NCI-H345 treated with DMSO at 0.1 percent for 48 hours (cell line): ENCODE measurements at regions not wholly inside any gene's neighbourhood (a gene's known extent, or its start where the extent isn't known, plus 50 kb on each side); places are given as distances from the start of the nearest gene placed in this dataset.
"Not testable (repeated sequence)": the region's sequence is repeated elsewhere in the genome, so short reads cannot be mapped to it uniquely, and the experiment has no call there.

ENCODE experiments used
- DNase-seq: peaks from one replicate; lab custom pipeline; 2025; ENCODE audit not compliant: unreplicated experiment; lab: John Stamatoyannopoulos, UW

- no peak for DNase-seq
Measured at GRCh38 chr5:36389245-36389644, 87.5 kb upstream of the RANBP3L start.

- no peak for DNase-seq
Measured at GRCh38 chr5:36390640-36391039, 88.9 kb upstream of the RANBP3L start.

DNA sequence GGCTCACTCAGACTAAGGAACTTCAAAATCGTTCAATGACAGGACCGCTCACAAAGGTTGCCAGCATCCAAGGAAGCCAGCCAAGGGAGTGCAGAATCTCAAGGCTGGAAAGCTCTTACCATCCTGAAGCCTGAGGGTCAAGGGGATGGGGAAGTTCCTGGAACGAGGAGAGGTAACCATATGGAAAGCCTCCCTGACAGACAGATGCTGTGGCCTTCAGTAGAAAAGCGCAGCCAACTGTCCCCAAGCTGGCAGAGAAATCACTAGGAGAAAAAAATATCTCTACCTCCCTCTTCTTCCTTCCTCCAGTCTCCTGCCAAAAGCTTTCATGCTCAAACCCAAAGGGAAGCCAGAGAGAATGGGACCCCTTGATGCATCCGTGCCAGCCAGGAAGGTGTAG, 90.5 kb upstream of the RANBP3L start:
- no peak for DNase-seq

DNA sequence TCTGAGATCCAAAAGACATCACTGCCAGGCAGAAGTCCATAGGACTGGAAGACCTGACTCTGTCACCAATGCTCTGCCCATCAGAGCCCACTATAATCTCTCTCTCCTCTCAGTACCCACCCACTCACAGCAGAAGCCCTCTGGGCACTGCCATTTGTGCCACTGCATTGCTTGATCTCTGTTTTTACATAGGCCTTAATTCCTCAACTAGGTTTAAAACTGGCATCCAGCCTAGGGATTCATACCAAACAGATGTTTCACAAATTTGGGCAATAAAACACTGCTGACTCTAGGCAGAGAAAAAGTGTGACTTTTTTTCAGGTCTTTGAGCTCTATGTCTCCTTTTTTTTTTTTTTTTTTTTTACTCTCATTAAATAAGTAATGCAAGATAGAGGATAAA, 91.1 kb upstream of the RANBP3L start:
- no peak for DNase-seq

GRCh38 chr5:36393656-36394428, 92.1 kb upstream of the RANBP3L start:
- no peak for DNase-seq

- DNase-seq, result no peak
Measured at GRCh38 chr5:36395260-36395659, 93.6 kb upstream of the RANBP3L start.

GRCh38 chr5:36395947-36396346, 94.2 kb upstream of the RANBP3L start:
- not testable (repeated sequence) for DNase-seq

DNA sequence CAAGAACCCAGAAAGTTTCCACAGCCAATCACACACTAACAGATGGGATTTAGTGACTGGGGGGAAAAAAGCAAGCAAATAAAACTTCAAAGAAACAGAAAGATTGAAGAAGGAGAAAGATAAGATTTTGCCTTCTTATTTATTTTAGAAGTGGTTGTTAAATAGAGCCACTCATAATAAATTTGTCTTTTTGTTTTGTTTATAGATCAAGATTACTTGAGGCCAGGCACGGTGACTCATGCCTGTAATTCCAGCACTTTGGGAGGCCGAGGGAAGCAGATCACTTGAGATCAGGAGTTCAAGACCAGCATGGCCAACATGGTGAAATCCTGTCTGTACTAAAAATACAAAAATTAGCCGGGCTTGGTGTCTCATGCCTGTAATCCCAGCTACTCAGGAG, 94.9 kb upstream of the RANBP3L start:
- no peak for DNase-seq

DNA sequence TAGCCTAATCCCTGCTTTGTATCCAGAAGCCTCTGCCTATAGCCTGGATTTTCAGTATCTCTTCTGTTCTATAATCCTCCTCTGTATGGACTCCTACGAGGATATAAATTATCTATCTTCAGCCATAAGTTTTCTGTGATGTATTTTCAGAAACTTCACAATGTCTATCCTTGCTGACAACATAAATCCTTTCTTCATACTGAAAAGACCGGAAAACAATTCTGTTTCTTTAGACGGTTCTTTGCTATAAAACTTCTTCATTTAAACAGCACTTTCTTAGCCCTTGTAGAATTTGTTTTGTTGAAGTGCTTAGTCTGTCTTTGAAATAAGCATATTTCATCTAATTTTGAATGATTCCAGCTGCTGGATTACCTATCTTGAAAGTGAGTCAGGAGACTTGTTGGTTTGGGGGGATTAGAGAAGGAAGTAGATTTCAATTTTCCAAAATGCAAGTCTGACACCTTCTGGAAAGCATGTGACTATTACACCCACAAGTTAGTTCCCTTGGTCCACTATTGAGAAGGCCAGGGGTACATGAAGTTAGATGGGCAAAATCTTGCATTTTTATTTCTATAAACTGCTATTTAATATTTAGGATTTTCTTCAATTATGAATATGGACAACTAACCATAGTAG, 96.3 kb upstream of the RANBP3L start:
- no peak for DNase-seq

DNA sequence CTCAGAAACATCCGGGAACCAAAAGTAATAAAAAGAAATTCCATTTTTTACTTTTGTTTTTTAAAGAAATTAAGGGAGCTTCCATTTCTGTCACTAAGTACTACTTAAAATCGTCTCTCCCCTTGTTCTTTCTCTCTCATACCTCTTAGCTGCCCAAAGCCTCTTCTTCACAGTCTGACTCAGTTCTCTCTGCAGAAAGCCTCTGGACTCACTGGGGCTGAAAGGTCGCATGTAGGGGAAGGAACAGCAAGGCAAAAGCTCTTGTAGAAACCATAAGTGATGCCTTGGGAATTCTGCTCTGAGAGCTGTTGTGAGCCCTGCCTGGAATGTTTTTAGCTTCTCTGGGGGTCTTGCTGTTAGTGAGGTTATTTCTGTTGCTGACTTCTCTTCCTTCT, 100.8 kb upstream of the RANBP3L start:
- DNase-seq, result no peak

DNA sequence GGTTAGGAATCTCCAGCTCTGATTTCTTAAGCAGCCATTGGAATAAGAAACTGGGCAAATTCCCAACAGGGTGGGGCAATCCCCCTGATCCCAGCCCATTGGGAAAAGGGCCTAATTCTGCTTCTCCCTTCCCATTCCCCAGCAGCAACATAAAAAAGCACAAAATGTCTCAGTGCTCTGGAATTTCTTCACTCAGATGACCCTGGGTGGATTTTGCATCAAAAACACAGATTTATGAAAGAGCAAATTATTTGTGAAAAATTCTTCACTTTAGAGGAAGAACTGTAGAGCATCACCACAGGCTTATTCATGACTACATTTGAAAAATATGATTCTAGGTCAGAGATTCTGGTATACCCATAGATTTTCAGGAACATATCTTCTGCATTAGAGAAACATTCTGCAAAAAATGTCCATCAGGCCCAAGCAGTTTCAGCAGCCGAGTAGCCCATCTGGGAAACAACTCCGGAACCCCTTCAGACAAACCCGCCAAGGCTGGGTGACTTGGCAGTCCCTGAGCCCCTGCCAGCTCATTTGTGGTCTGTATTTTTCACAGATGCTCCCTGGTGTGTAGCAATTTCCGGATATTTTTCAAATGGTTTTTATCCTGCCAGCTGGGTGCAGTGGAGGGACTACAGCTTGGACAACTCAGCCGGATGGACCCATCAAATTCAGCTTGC, 102.1 kb upstream of the RANBP3L start:
- no peak for DNase-seq

DNA sequence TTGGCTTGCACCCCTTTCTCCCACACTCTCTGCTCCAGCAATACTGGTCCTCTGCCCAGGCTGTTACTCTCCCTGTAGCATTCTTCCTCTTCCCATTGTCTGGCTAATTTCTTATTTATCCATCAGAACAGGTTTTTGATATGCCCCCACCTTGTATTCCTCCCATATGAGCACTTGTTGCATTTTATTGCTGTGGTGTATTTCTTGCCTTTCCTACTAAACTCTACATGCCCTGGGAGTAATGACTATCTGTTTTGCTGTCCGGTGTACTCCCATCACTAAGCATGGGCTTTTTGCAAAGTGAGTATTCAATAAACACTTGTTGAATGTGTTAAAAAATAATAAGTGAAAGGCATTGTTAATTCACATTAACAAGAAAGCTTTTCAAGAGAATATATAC, 104.3 kb upstream of the RANBP3L start:
- no peak for DNase-seq

DNA sequence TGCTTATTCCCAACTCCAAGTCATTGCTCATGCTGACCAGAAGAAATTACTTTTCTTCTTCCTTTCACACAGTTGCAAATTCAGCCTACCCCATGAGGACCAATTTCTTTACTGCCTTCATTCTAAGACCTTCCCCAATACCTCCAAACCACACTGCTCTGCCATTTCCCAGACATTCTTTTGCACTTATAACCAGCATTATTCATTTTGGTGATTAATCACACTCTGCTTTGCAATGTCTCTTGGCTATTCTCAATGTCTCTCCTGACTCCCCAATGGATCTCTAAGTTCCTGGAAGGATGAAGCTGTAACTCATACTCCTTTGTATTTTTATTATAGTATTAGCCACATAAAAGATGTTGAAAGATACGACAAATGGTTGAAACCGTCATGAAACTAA, 105.7 kb upstream of the RANBP3L start:
- DNase-seq, result no peak

DNA sequence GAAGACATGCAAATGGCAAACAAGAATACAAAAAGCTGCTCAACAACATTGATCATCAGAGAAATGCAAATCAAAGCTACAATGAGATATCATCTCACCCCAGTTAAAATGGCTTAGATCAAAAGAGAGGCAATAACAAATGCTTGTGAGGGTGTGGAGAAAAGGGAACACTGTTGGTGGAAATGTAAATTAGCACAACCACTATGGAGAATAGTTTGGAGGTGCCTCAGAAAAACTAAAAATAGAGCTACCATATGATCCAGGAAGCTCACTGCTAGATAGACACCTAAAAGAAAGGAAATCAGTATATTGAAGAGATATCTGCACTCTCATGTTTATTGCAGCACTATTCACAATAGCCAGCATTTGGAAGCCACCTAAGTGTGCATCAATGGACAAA, 108.0 kb upstream of the RANBP3L start:
- not testable (repeated sequence) for DNase-seq

DNA sequence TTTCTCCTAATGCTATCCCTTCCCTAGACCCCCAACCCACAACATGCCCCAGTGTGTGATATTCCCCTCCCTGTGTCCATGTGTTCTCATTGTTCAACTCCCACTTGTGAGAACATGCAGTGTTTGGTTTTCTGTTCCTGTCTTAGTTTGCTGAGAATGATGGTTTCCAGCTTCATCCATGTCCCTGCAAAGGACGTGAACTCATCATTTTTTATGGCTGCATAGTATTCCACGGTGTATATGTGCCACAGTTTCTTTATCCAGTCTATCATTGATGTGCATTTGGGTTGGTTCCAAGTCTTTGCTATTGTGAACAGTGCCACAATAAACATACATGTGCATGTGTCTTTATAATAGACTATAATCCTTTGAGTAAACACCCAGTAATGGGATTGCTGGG, 109.0 kb upstream of the RANBP3L start:
- not testable (repeated sequence) for DNase-seq

GRCh38 chr5:36414869-36415282, 113.2 kb upstream of the RANBP3L start:
- DNase-seq, result no peak

DNA sequence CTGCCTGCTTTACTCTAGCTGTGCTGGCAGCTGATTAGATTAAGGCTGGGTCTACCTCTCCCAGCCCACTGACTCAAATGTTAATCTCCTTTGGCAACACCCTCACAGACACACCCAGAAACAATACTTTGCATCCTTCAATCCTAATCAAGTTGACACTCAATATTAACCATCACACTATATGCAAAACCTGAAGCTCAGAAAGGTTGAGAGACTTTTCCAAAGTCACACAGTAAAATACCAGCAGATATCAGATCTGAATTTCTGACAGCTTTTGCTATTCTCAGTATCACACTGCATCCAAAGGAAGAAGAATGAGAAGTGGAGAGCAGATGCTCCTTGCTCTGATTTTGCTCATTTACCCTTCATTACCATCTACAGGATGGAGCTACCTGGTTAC, 114.9 kb upstream of the RANBP3L start:
- no peak for DNase-seq

DNA sequence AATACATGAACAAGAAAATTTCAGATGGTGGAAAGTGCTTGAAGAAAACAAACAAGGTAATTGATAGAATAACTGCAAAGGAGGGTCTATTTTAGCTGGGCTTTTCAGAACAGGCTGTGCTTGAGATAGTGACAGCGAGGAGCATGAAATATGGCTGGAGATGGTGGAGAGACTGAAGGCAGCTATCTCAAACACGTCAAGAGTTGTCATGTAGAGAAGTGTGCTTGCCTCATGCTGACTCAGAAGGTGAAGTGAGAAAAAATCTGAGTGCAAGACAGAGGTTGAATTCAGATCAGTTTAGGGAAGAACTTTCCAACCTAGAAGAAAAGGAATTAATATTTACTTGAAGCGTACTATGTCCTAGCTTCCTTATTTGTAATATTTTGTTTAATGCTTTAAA, 115.5 kb upstream of the RANBP3L start:
- DNase-seq, result no peak

DNA sequence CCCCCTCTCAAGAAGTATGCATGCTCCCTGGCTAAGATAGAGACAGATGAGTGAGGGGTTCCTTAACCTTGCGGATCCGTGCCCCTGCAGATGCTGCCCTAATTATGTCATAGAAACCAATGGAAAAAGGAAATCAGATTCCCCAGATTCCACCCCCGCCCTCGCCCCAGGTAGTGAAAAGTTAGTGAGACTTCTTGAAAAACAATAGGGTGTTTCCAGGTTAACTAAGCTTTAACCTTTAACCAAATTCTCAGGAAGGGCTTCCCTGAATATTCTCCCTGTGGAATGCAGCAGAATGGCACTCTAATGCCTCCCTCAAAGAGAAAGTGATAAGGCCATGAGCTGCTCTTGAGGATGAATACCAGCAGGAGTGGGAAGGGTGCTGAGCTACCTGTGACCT, 116.0 kb upstream of the RANBP3L start:
- no peak for DNase-seq

DNA sequence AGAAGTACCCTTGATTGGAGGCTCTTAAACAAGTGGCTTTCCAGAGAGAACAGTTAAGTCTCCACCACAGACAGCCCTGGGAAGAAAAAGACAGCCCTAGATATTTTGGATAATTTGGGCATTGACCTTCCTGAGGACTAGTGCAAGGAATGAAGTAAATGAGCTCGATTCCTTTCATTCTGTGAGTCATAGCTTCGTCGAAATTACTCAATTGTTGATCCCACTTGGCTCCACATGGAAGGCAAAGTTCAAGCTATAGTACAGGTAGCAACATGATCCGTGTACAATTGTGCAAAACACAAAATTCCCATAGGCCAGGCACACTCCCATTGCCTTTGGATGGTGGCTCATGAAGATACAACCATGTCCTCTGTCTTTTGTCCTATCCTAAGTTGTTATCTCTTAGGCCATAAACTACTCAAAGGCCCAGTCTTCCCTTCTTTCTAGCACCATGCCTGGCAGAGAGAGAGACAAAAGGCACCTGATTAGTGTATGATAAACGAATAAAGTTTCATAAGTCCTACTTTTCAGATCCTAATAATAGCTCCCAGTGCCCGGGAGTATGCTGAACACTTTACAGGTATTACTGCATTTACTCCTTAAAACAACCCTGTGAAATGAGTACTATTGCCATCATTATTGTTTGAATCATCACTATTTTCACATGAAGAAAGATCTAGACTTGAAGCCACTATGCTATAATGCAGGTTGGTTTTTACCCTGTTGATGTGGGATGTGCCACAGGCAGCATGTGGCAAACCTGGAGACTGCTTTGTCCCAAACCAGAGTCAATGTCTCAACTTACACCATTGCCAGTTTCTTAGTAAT, 116.7 kb upstream of the RANBP3L start:
- no peak for DNase-seq

- DNase-seq, result no peak
Measured at GRCh38 chr5:36421256-36421655, 119.6 kb upstream of the RANBP3L start.
